GM21619 (cell line): ENCODE measurements at regions not wholly inside any gene's neighbourhood (a gene's known extent, or its start where the extent isn't known, plus 50 kb on each side); places are given as distances from the start of the nearest gene placed in this dataset.
"Not testable (repeated sequence)": the region's sequence is repeated elsewhere in the genome, so short reads cannot be mapped to it uniquely, and the experiment has no call there.

ENCODE experiments used
- ATAC-seq: cut with Tn5 transposase; IDR thresholded peaks from one replicate; pipeline ENCODE4 v1.9.1; 2021; ENCODE audit not compliant: unreplicated experiment

DNA sequence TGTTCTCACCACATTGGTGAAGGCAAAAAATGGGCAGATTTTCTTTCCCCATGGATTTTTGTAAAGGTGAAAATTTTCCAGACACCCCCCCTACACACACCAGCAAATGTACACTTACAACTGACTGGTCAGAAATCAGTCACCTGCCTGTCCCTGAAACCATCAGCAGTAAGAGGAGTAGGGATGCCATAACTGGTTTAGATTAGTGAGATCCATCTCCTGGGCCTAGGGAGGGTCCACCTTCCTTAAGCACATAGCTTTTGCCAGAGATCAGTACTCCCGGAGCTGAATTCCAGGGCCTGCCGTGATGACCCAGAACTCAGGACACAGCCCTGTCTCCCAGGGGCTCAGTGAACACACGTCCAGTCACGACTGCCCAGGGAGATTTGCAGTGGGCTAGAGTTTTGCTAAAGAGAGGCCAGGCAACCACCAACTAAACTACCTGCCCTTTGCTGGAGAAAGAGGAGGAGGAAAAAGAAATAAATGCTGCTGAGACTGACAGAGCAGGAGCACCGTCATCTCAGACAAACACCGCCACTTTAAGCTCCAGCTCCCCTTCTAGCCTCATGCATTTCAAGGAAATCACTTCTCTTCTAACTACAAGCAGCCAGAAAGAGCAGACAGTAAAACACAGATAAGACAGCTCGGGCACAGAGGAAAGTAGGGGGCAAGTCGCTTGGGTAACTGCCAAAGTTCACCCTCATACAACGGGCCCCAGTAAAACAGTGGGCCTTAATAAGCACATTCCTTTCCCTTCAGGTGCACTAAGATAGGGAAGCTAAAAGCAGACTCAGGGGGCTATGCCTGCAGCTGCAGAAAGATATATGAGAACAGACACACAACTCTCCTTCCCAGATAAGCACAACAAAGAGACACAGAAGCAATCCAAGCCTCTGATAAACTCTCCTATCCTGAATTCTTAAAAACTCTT, 82.6 kb upstream of the SPTLC3 start:
- no peak for ATAC-seq

DNA sequence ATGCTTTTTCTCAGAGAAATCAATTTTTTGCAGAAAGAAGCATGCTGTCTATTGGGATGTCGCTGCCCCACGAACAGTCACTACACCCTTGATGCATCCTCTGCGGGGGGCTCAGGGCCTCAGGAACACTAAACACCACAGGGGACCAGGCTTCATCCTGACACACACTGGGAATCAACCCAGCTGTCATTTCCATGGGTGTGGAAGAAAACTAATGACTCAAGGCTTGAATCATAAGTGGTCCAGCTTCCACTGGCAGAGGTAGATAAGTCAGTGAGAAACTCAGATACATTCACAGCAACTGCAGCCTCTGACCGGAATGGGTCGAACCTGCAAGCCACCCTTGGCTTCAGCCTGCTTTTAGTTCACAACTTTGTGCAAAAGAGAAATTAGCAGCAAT, 81.3 kb upstream of the SPTLC3 start:
- ATAC-seq: no peak

- ATAC-seq: no peak
Observed at GRCh38 chr20:12928358-12928754, 80.4 kb upstream of the SPTLC3 start.

GRCh38 chr20:12928755-12929401, 79.9 kb upstream of the SPTLC3 start:
- ATAC-seq: no peak

GRCh38 chr20:12936020-12936419, 72.8 kb upstream of the SPTLC3 start:
- no peak for ATAC-seq

GRCh38 chr20:12936524-12936923, 72.2 kb upstream of the SPTLC3 start:
- ATAC-seq: no peak

DNA sequence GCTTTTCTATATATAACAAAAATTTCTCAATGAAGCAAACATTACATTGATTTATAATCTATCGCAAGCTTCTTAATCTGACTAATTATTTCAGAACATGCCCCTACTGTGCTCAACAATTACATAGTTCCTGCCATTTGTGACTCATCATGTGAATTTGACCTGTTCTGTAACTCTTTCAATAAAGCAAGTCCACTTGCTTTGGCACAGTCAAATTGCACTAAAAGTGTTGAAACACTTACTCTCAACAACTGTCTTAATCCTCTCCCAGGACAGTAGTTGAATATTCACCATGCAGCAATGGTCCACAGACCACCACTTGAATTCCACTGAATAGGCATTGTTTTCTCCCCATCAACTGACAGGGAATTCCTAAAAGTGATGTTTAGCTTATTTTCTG, 67.7 kb upstream of the SPTLC3 start:
- ATAC-seq: no peak

DNA sequence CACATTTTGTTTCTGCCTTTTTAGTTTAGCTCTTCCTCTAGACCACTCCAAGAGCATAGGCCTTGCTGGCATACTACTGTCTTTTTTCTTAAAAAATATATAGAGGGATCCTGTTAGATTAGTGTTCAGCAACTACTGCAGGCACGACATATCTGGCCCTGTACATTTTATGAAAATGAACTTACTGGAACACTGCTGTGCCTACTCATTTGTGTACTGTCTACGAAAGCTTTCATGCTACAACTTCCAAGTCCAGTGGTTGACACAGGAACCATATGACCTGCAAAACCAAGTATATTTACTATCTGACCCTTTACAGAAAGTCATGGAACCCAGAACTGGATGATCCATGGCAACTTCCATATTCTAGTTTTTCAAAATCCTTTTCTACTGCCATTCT, 66.6 kb upstream of the SPTLC3 start:
- no peak for ATAC-seq

GRCh38 chr20:12946789-12947188, 62.0 kb upstream of the SPTLC3 start:
- no peak for ATAC-seq

GRCh38 chr20:12947691-12948090, 61.1 kb upstream of the SPTLC3 start:
- ATAC-seq: no peak

DNA sequence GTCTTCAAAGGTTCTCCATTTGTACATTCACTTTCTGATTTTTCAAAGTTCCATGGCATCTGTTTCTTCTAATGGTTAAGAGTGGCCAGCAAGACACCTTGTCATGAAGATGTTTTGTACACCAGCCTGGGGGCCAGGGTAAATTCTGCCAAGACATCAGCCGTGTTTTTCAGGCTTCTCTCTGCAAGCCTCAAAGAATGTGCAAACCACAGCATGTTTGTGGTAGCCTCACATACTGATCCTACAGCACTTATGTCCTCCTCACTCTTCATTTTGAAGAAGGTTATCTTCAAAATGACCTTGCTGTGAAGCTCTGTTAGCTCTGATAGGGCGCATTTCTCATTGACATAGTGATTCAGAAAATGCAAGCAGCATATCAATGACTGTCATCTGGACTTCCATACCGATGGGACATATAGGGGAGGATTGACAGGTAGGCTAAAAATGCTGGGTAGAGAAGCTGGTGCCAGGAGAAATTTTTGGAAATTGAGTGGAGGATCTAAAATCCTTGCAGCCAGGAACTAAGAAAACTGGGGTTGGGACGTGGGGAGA, 59.3 kb upstream of the SPTLC3 start:
- ATAC-seq: no peak

DNA sequence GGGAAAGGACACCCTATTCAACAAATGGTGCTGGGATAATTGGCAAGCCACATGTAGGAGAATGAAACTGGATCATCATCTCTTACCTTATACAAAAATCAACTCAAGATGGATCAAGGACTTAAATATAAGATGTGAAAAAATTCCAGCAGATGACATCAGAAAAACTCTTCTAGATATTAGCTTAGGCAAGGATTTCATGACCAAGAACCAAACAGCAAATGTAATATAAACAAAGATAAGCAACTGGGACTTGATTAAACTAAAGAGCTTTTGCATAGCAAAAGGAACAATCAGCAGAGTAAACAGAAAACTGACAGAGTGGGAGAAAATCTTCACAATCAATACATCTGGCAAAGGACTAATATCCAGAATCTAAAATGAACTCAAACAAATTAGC, 54.5 kb upstream of the SPTLC3 start:
- not testable (repeated sequence) for ATAC-seq

DNA sequence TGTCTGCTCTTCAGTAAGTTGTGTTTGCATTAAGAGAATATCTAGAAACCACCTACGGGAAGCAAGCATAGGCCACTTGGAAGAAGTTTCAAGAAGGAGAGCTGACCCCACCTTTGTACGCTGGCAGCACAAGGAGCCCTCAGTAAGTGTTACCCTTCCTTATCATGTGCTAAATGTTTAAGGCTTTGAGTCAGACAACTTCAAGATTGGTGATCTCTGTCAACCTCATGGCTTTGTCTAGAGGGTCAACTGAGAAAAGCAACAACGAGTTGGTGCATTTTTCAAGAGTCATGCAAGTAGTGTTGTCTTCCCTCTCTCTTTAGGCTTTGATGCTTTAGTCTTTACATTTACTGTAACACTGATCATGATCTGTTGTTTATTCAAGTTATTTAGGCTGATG, 53.2 kb upstream of the SPTLC3 start:
- ATAC-seq: no peak

GRCh38 chr20:12956303-12956702, 52.5 kb upstream of the SPTLC3 start:
- ATAC-seq: no peak

- ATAC-seq: no peak
Observed at GRCh38 chr20:12957968-12958367, 50.8 kb upstream of the SPTLC3 start.
